ENCODE measurements at regions not wholly inside any gene's neighbourhood (a gene's known extent, or its start where the extent isn't known, plus 50 kb on each side); places are given as distances from the start of the nearest gene placed in this dataset.

GRCh38 chr16:76213860-76214259 lies 63.3 kb upstream of the CNTNAP4 start:
- ATAC-seq (no peak), DNase-seq (ENCODE audit: low spot score) (no peak)
- Histone ChIP-seq H4K20me1 (replicated peaks; ENCODE audit: insufficient read depth) (no peaks in the 10 kb centered on the region), H3F3A (replicated peaks; ENCODE audit: low read depth) (no peaks in the 10 kb centered on the region), H3K36me3 (ENCODE audit: insufficient read depth) (no peaks in the 10 kb centered on the region), H3K27ac (ENCODE audit: low read depth) (no peak overlapping the region), H3K27me3 (ENCODE audit: insufficient read depth) (peaks cover 21% of the 10 kb centered on the region; the same call in 1 of the 2 replicates), H3K4me2 (no peak overlapping the region), H3K79me2 (replicated peaks; ENCODE audit: insufficient read depth) (no peaks in the 10 kb centered on the region), H3K4me1 (ENCODE audit: insufficient read depth) (peaks cover 21% of the 10 kb centered on the region), H3K4me3 (no peak overlapping the region), H3K9me2 (ENCODE audit: insufficient read depth) (no peaks in the 10 kb centered on the region), H2AFZ (no peak overlapping the region)
- H3K4me1 Mint-ChIP-seq = peaks cover 12% of the 10 kb centered on the region; the same call in 2 of the 3 replicates
- peaks cover 22% of the 10 kb centered on the region; the same call in 2 of the 3 replicates for H3K36me3 Mint-ChIP-seq (ENCODE audit: low read depth)
- no peak overlapping the region for H3K4me3 Mint-ChIP-seq
- H3K27ac Mint-ChIP-seq = no peak overlapping the region
- TF ChIP-seq REST (IDR thresholded peaks at IDR 0.05; ENCODE audit: unreplicated experiment) (no peak), STAT1 (IDR thresholded peaks at IDR 0.05; ENCODE audit: unreplicated experiment) (no peak), ZNF331 (CRISPR knock-in tag; IDR thresholded peaks at IDR 0.05; ENCODE audit: low read depth) (no peak), ZNF114 (CRISPR knock-in tag; IDR thresholded peaks at IDR 0.05) (no peak), ETS1 (IDR thresholded peaks at IDR 0.05) (no peak), EZH2phosphoT487 (IDR thresholded peaks at IDR 0.05; ENCODE audit: unreplicated experiment) (no peak), JUNB (IDR thresholded peaks at IDR 0.05; ENCODE audit: unreplicated experiment) (no peak), CREB1 (CRISPR knock-in tag; IDR thresholded peaks at IDR 0.05; ENCODE audit: low read depth) (no peak), CTCF (conservative IDR thresholded peaks at IDR 0.05; ENCODE audit: low read depth in 2 of 2) (no peak), POLR2AphosphoS5 (IDR thresholded peaks at IDR 0.05; ENCODE audit: low read depth) (no peak), EZH2 (IDR thresholded peaks at IDR 0.05; ENCODE audit: low read depth, unreplicated experiment) (no peak), NANOG (IDR thresholded peaks at IDR 0.05; ENCODE audit: borderline replicate concordance) (no peak)
- TF ChIP-seq, protein P1, sequence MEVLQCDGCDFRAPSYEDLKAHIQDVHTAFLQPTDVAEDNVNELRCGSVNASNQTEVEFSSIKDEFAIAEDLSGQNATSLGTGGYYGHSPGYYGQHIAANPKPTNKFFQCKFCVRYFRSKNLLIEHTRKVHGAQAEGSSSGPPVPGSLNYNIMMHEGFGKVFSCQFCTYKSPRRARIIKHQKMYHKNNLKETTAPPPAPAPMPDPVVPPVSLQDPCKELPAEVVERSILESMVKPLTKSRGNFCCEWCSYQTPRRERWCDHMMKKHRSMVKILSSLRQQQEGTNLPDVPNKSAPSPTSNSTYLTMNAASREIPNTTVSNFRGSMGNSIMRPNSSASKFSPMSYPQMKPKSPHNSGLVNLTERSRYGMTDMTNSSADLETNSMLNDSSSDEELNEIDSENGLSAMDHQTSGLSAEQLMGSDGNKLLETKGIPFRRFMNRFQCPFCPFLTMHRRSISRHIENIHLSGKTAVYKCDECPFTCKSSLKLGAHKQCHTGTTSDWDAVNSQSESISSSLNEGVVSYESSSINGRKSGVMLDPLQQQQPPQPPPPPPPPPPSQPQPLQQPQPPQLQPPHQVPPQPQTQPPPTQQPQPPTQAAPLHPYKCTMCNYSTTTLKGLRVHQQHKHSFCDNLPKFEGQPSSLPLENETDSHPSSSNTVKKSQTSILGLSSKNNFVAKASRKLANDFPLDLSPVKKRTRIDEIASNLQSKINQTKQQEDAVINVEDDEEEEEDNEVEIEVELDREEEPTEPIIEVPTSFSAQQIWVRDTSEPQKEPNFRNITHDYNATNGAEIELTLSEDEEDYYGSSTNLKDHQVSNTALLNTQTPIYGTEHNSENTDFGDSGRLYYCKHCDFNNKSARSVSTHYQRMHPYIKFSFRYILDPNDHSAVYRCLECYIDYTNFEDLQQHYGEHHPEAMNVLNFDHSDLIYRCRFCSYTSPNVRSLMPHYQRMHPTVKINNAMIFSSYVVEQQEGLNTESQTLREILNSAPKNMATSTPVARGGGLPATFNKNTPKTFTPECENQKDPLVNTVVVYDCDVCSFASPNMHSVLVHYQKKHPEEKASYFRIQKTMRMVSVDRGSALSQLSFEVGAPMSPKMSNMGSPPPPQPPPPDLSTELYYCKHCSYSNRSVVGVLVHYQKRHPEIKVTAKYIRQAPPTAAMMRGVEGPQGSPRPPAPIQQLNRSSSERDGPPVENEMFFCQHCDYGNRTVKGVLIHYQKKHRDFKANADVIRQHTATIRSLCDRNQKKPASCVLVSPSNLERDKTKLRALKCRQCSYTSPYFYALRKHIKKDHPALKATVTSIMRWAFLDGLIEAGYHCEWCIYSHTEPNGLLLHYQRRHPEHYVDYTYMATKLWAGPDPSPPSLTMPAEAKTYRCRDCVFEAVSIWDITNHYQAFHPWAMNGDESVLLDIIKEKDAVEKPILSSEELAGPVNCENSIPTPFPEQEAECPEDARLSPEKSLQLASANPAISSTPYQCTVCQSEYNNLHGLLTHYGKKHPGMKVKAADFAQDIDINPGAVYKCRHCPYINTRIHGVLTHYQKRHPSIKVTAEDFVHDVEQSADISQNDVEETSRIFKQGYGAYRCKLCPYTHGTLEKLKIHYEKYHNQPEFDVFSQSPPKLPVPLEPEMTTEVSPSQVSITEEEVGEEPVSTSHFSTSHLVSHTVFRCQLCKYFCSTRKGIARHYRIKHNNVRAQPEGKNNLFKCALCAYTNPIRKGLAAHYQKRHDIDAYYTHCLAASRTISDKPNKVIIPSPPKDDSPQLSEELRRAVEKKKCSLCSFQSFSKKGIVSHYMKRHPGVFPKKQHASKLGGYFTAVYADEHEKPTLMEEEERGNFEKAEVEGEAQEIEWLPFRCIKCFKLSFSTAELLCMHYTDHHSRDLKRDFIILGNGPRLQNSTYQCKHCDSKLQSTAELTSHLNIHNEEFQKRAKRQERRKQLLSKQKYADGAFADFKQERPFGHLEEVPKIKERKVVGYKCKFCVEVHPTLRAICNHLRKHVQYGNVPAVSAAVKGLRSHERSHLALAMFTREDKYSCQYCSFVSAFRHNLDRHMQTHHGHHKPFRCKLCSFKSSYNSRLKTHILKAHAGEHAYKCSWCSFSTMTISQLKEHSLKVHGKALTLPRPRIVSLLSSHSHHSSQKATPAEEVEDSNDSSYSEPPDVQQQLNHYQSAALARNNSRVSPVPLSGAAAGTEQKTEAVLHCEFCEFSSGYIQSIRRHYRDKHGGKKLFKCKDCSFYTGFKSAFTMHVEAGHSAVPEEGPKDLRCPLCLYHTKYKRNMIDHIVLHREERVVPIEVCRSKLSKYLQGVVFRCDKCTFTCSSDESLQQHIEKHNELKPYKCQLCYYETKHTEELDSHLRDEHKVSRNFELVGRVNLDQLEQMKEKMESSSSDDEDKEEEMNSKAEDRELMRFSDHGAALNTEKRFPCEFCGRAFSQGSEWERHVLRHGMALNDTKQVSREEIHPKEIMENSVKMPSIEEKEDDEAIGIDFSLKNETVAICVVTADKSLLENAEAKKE (CRISPR knock-in tag; IDR thresholded peaks at IDR 0.05) = no peak
- H3K27me3 Mint-ChIP-seq (ENCODE audit: insufficient read depth, low read depth, poor library complexity) = peaks cover 6% of the 10 kb centered on the region
- H3K9me3 Mint-ChIP-seq = peaks cover 68% of the 10 kb centered on the region

All from GM23338 (cell line).